ENCODE measurements at regions not wholly inside any gene's neighbourhood (a gene's known extent, or its start where the extent isn't known, plus 50 kb on each side); places are given as distances from the start of the nearest gene placed in this dataset.

- TF ChIP-seq ZNF354C (tag by site-specific recombination; IDR thresholded peaks at IDR 0.05; ENCODE audit: borderline replicate concordance, low read depth) (no peak), ZNF280D (tag by site-specific recombination; IDR thresholded peaks at IDR 0.05) (no peak), ZBTB21 (tag by site-specific recombination; IDR thresholded peaks at IDR 0.05) (no peak), ZNF121 (tag by site-specific recombination; IDR thresholded peaks at IDR 0.05) (no peak), CTCF (tag by site-specific recombination; IDR thresholded peaks at IDR 0.05) (no peak), REST (tag by site-specific recombination; IDR thresholded peaks at IDR 0.05) (no peak), GLIS2 (tag by site-specific recombination; IDR thresholded peaks at IDR 0.05) (no peak), ZNF23 (tag by site-specific recombination; IDR thresholded peaks at IDR 0.05; ENCODE audit: borderline replicate concordance) (no peak), ZFHX2 (tag by site-specific recombination; conservative IDR thresholded peaks at IDR 0.05) (no peak), ZNF391 (tag by site-specific recombination; IDR thresholded peaks at IDR 0.05; ENCODE audit: borderline replicate concordance, low read depth) (no peak), ZBTB20 (tag by site-specific recombination; IDR thresholded peaks at IDR 0.05) (no peak), ZNF416 (tag by site-specific recombination; IDR thresholded peaks at IDR 0.05) (no peak)
Observed at GRCh38 chr17:77027271-77027889, 113.4 kb upstream of the SEC14L1 start.

Data from HEK293 (cell line).